H1 (cell line): ENCODE measurements at regions not wholly inside any gene's neighbourhood (a gene's known extent, or its start where the extent isn't known, plus 50 kb on each side); places are given as distances from the start of the nearest gene placed in this dataset.

Source experiments
- ATF3 ChIP-seq: IDR thresholded peaks from 2 replicates; pipeline ENCODE4 v1.6.1; 2011; ENCODE audit warnings: low read depth, mild to moderate bottlenecking, low read length; ENCODE audit not compliant: insufficient read depth
- KDM1A ChIP-seq: fragments of 200-600, 300-600 bp; sonication (generic); IDR thresholded peaks from 2 replicates; pipeline ENCODE4 v1.7.1; 2016; ENCODE audit warnings: mild to moderate bottlenecking, low read length, borderline replicate concordance
- POLR2A ChIP-seq, 2 experiments: IDR thresholded peaks; 1 replicate in 1 of 2; 2 replicates in 1 of 2; pipeline ENCODE4 v1.6.1; 2011; ENCODE audit warnings: low read depth in 2 of 2, low read length in 2 of 2, mild to moderate bottlenecking in 2 of 2; ENCODE audit errors: control extremely low read depth in 1 of 2
- RBBP5 ChIP-seq: IDR thresholded peaks from 2 replicates; pipeline ENCODE4 v1.7.1; 2012; ENCODE audit warnings: low read depth, mild to moderate bottlenecking, inconsistent platforms, low read length, moderate library complexity, borderline replicate concordance
- SP1 ChIP-seq: IDR thresholded peaks from 2 replicates; pipeline ENCODE4 v1.6.1; 2011; ENCODE audit warnings: low read depth, low read length

GRCh38 chr2:12430407-12431133 is 286.2 kb upstream of the TRIB2 start:
- TF ChIP-seq KDM1A (no peak), ATF3 (no peak), RBBP5 (no peak), POLR2A (IDR thresholded peaks at IDR 0.05; ENCODE audit: control extremely low read depth in 1 of 2, low read depth in 2 of 2, low read length in 2 of 2) (no peak), SP1 (no peak)
